IMR-90 (cell line): ENCODE measurements at regions not wholly inside any gene's neighbourhood (a gene's known extent, or its start where the extent isn't known, plus 50 kb on each side); places are given as distances from the start of the nearest gene placed in this dataset.

Source experiments
- ATAC-seq: fragments of 200-7000 bp; cut with Tn5 transposase; 2 replicates; pipeline ENCODE4 v1.9.1; 2020; ENCODE audit warnings: low read depth, mild to moderate bottlenecking, moderate library complexity
- BruUV-seq: library from RNA; stranded (reverse); fragments of 400-500 nt; replicated peaks from 2 replicates; lab custom pipeline; 2021; lab: Mats Ljungman, UMichigan
- CTCF ChIA-PET: fragments of 300-600 bp; formaldehyde crosslinking; extraction: SDS; loops from one replicate; lab custom pipeline; 2021; ENCODE audit warnings: antibody characterized with exemption; lab: Yijun Ruan, JAX
- POLR2A ChIA-PET: fragments of 300-600 bp; sonication (Branson Sonifier 250); formaldehyde crosslinking; loops from one replicate; lab custom pipeline; 2022; ENCODE audit warnings: antibody characterized with exemption; ENCODE audit not compliant: unreplicated experiment; lab: Charles Lee
- DNase-seq: peaks from one replicate; pipeline ENCODE4 v3.0.0; 2013
- H2AFZ ChIP-seq: replicated peaks from 2 replicates; pipeline ENCODE3; 2013; ENCODE audit warnings: low read length, mild to moderate bottlenecking; ENCODE audit not compliant: poor library complexity
- H2AK5ac ChIP-seq: 2 replicates; pipeline ENCODE4 v1.6.1; 2013; ENCODE audit warnings: low read depth, low read length, inconsistent platforms
- H2AK9ac ChIP-seq: replicated peaks from 2 replicates; pipeline ENCODE3; 2013; ENCODE audit warnings: mild to moderate bottlenecking, low read depth, low read length, moderate library complexity; ENCODE audit not compliant: poor library complexity
- H2BK120ac ChIP-seq: 2 replicates; pipeline ENCODE4 v1.6.1; 2013; ENCODE audit warnings: low read depth, low read length, inconsistent platforms
- H2BK15ac ChIP-seq: 3 replicates; pipeline ENCODE4 v1.6.1; 2013; ENCODE audit warnings: low read depth, low read length, inconsistent platforms
- H2BK20ac ChIP-seq: 2 replicates; pipeline ENCODE4 v1.6.1; 2013; ENCODE audit warnings: low read depth, mild to moderate bottlenecking, inconsistent platforms, low read length, moderate library complexity
- H2BK5ac ChIP-seq: 2 replicates; pipeline ENCODE4 v1.6.1; 2013; ENCODE audit warnings: mild to moderate bottlenecking, low read depth, low read length, inconsistent platforms; ENCODE audit not compliant: poor library complexity, severe bottlenecking
- H3K14ac ChIP-seq: replicated peaks from 2 replicates; pipeline ENCODE4 v1.6.1; 2013; ENCODE audit warnings: low read depth, low read length, inconsistent platforms
- H3K18ac ChIP-seq: 2 replicates; pipeline ENCODE4 v1.6.1; 2013; ENCODE audit warnings: low read depth, low read length, control low read depth
- H3K23ac ChIP-seq: 2 replicates; pipeline ENCODE4 v1.6.1; 2013; ENCODE audit warnings: low read depth, low read length, inconsistent platforms
- H3K27ac ChIP-seq: 2 replicates; pipeline ENCODE4 v1.5.1; 2013; ENCODE audit warnings: mild to moderate bottlenecking, control low read depth, low read length; ENCODE audit not compliant: insufficient read depth
- H3K27me3 ChIP-seq: 2 replicates; pipeline ENCODE4 v1.6.1; 2013; ENCODE audit warnings: low read length; ENCODE audit not compliant: control insufficient read depth, insufficient read depth
- H3K36me3 ChIP-seq: 2 replicates; pipeline ENCODE4 v1.6.1; 2013; ENCODE audit warnings: low read length, mixed read lengths; ENCODE audit not compliant: control insufficient read depth, insufficient read depth
- H3K4ac ChIP-seq: 2 replicates; pipeline ENCODE4 v1.6.1; 2013; ENCODE audit warnings: low read depth, low read length, inconsistent platforms
- H3K4me1 ChIP-seq: 2 replicates; pipeline ENCODE4 v1.6.1; 2013; ENCODE audit warnings: low read length, mixed read lengths; ENCODE audit not compliant: control insufficient read depth, insufficient read depth
- H3K4me2 ChIP-seq: 2 replicates; pipeline ENCODE4 v1.6.1; 2013; ENCODE audit warnings: low read depth, mild to moderate bottlenecking, control low read depth, low read length, moderate library complexity
- H3K4me3 ChIP-seq: 2 replicates; pipeline ENCODE4 v1.5.1; 2013; ENCODE audit warnings: low read depth, mild to moderate bottlenecking, control low read depth, low read length, moderate library complexity; ENCODE audit not compliant: insufficient read depth
- H3K56ac ChIP-seq: 2 replicates; pipeline ENCODE4 v1.6.1; 2013; ENCODE audit warnings: low read length, inconsistent platforms; ENCODE audit not compliant: insufficient read depth; ENCODE audit errors: extremely low read depth
- H3K79me1 ChIP-seq, 2 experiments: 2 replicates each; pipeline ENCODE4 v1.6.1; 2013; ENCODE audit warnings: low read length in 2 of 2, inconsistent platforms in 1 of 2, low read depth in 1 of 2
- H3K9ac ChIP-seq: 2 replicates; pipeline ENCODE4 v1.6.1; 2013; ENCODE audit warnings: low read depth, low read length, control low read depth
- H3K9me1 ChIP-seq: 2 replicates; pipeline ENCODE4 v1.6.1; 2013; ENCODE audit warnings: low read length, inconsistent platforms; ENCODE audit not compliant: insufficient read depth
- H3K9me3 ChIP-seq: 2 replicates; pipeline ENCODE4 v1.6.1; 2013; ENCODE audit warnings: low read length; ENCODE audit not compliant: control insufficient read depth, insufficient read depth
- H4K20me1 ChIP-seq: 2 replicates; pipeline ENCODE4 v1.6.1; 2013; ENCODE audit warnings: low read length, inconsistent platforms; ENCODE audit not compliant: insufficient read depth
- H4K5ac ChIP-seq: 2 replicates; pipeline ENCODE4 v1.6.1; 2013; ENCODE audit warnings: mild to moderate bottlenecking, low read depth, low read length, control low read depth
- H4K8ac ChIP-seq, 2 experiments: 2 replicates each; pipeline ENCODE4 v1.6.1; 2013; ENCODE audit warnings: low read depth in 2 of 2, low read length in 2 of 2, control low read depth in 1 of 2, inconsistent platforms in 1 of 2
- H4K91ac ChIP-seq: 2 replicates; pipeline ENCODE4 v1.6.1; 2013; ENCODE audit warnings: low read depth, low read length, inconsistent platforms; ENCODE audit not compliant: insufficient read depth
- BHLHE40 ChIP-seq: fragments of 150-350 bp; IDR thresholded peaks from 2 replicates; pipeline ENCODE4 v1.6.1; 2016; ENCODE audit warnings: mild to moderate bottlenecking, low read depth, low read length
- CHD1 ChIP-seq: IDR thresholded peaks from 2 replicates; pipeline ENCODE4 v1.6.1; 2012; ENCODE audit warnings: low read depth, low read length, improper control_type of control experiment
- ELK1 ChIP-seq: fragments of 150-350 bp; IDR thresholded peaks from 2 replicates; pipeline ENCODE4 v1.6.1; 2016; ENCODE audit warnings: low read depth, mild to moderate bottlenecking, low read length, moderate library complexity, borderline replicate concordance
- MXI1 ChIP-seq: IDR thresholded peaks from 2 replicates; pipeline ENCODE4 v1.6.1; 2012; ENCODE audit warnings: low read depth, mild to moderate bottlenecking, low read length, moderate library complexity, borderline replicate concordance
- NFE2L2 ChIP-seq: fragments of 150-350 bp; IDR thresholded peaks from 2 replicates; pipeline ENCODE4 v1.6.1; 2016; ENCODE audit warnings: low read depth, mild to moderate bottlenecking, low read length
- POLR2A ChIP-seq: IDR thresholded peaks from 2 replicates; pipeline ENCODE4 v1.6.1; 2012; ENCODE audit warnings: mild to moderate bottlenecking, low read depth, low read length
- RAD21 ChIP-seq: IDR thresholded peaks from 2 replicates; pipeline ENCODE4 v1.6.1; 2012; ENCODE audit warnings: low read length, improper control_type of control experiment
- RCOR1 ChIP-seq: IDR thresholded peaks from 2 replicates; pipeline ENCODE4 v1.6.1; 2012; ENCODE audit warnings: mild to moderate bottlenecking, low read length, improper control_type of control experiment; ENCODE audit not compliant: insufficient replicate concordance
- SMC3 ChIP-seq: fragments of 150-350 bp; IDR thresholded peaks from 2 replicates; pipeline ENCODE4 v1.6.1; 2016; ENCODE audit warnings: low read depth, mild to moderate bottlenecking, antibody characterized with exemption, low read length, moderate library complexity
- USF2 ChIP-seq: fragments of 150-350 bp; IDR thresholded peaks from 2 replicates; pipeline ENCODE4 v1.6.1; 2017; ENCODE audit warnings: mild to moderate bottlenecking, antibody characterized with exemption, low read length, low read depth
- WGBS, 2 experiments: methylation state at CpG; one replicate each; pipeline versions ENCODE4 v1.1.5 to v1.1.7; 2013; ENCODE audit warnings: missing lambda C conversion rate in 2 of 2; ENCODE audit not compliant: insufficient read length in 1 of 2; ENCODE audit errors: extremely low coverage in 2 of 2; 5-methylcytosine and 5-hydroxymethylcytosine counted together
- dilution Hi-C: fragments of 300-500 bp; cut with HindIII; formaldehyde crosslinking; loops from one replicate; pipeline ENCODE4 v1.14.3; 2018; ENCODE audit warnings: low sequenced_read_pairs; ENCODE audit not compliant: unreplicated experiment
- in situ Hi-C: fragments of 300-500 bp; cut with MboI; formaldehyde crosslinking; loops from 3 replicates; pipeline ENCODE4 v1.14.3; 2019; ENCODE audit warnings: low sequenced_read_pairs, inconsistent platforms, mixed read lengths
- intact Hi-C: fragments of 100-400 bp; cut with micrococcal nuclease; formaldehyde crosslinking; loops from 2 replicates; pipeline ENCODE4 v1.10.0; 2022

- BruUV-seq, result no TSS peak
- ChIA-PET POLR2A (no interaction called here), CTCF (no interaction called here)
These were observed 423.2 kb downstream of the IPMK start for GRCh38 chr10:57844387-57844998.

More at GRCh38 chr10:57844387-57844998, 423.2 kb downstream of the IPMK start:
- Histone ChIP-seq H2AK5ac (no peak overlapping the region), H2BK120ac (no peak overlapping the region), H3K9me3 (no peaks in the 10 kb centered on the region), H3K4ac (no peak overlapping the region), H3K27ac (no peak overlapping the region), H3K4me2 (no peak overlapping the region), H4K91ac (no peak overlapping the region), H3K18ac (no peak overlapping the region), H2AK9ac (no peak overlapping the region), H2BK5ac (no peak overlapping the region), H3K14ac (no peak overlapping the region), H2BK15ac (no peak overlapping the region), H4K8ac (no peak overlapping the region), H3K23ac (no peak overlapping the region), H3K79me1 (no peaks in the 10 kb centered on the region), H3K27me3 (no peaks in the 10 kb centered on the region), H3K4me1 (no peaks in the 10 kb centered on the region), H3K9ac (no peak overlapping the region), H2BK20ac (no peak overlapping the region), H3K56ac (no peak overlapping the region), H2AFZ (no peak overlapping the region), H4K20me1 (no peaks in the 10 kb centered on the region), H3K36me3 (no peaks in the 10 kb centered on the region), H4K5ac (no peak overlapping the region), H3K9me1 (no peaks in the 10 kb centered on the region), H3K4me3 (no peak overlapping the region)
- WGBS, 2 experiments, result no CpG with 5 or more reads among the region's 4 CpGs
- in situ Hi-C loops, result no loop called here
- intact Hi-C loops, result no loop called here
- ATAC-seq, result no peak
- TF ChIP-seq ELK1 (no peak), NFE2L2 (no peak), POLR2A (no peak), BHLHE40 (no peak), SMC3 (no peak), RCOR1 (no peak), RAD21 (no peak), USF2 (no peak), CHD1 (no peak), MXI1 (no peak)
- no peak for DNase-seq
- dilution Hi-C loops, result no loop called here
